GM23338 (cell line): ENCODE measurements at regions not wholly inside any gene's neighbourhood (a gene's known extent, or its start where the extent isn't known, plus 50 kb on each side); places are given as distances from the start of the nearest gene placed in this dataset.

Source experiments
- CTCF ChIP-seq, 2 experiments: fragments of 200-600 bp in 1 of 2; sonication (generic) in 1 of 2; conservative IDR thresholded peaks; 2 replicates each; pipeline versions ENCODE4 v1.5.1 to v1.6.1; 2016 to 2017; ENCODE audit warnings: antibody characterized with exemption in 2 of 2, low read depth in 2 of 2, mild to moderate bottlenecking in 2 of 2, moderate library complexity in 1 of 2
- EZH2 ChIP-seq: fragments of 200-600 bp; sonication (generic); IDR thresholded peaks from one replicate; pipeline ENCODE4 v1.8.0; 2017; ENCODE audit warnings: antibody characterized with exemption, mild to moderate bottlenecking, low read depth; ENCODE audit not compliant: unreplicated experiment
- EZH2phosphoT487 ChIP-seq: fragments of 200-600 bp; sonication (generic); IDR thresholded peaks from one replicate; pipeline ENCODE4 v1.8.1; 2018; ENCODE audit warnings: antibody characterized with exemption; ENCODE audit not compliant: unreplicated experiment
- POLR2AphosphoS5 ChIP-seq: IDR thresholded peaks from 2 replicates; pipeline ENCODE4 v1.6.1; 2016; ENCODE audit warnings: antibody characterized with exemption, low read depth
- REST ChIP-seq: IDR thresholded peaks from one replicate; pipeline ENCODE4 v1.6.1; 2018; ENCODE audit warnings: antibody characterized with exemption; ENCODE audit not compliant: unreplicated experiment
- ZNF331 ChIP-seq: fragments of 250-450 bp; sonication (Bioruptor Pico); IDR thresholded peaks from 2 replicates; pipeline ENCODE4 v1.5.0; 2020; ENCODE audit warnings: low read depth, mild to moderate bottlenecking, moderate library complexity

- TF ChIP-seq CTCF (conservative IDR thresholded peaks at IDR 0.05; ENCODE audit: low read depth in 2 of 2) (no peak), POLR2AphosphoS5 (no peak), REST (no peak), EZH2phosphoT487 (no peak), ZNF331 (CRISPR knock-in tag) (no peak), EZH2 (no peak)
Measured at GRCh38 chr3:166435469-166436057, 598.3 kb upstream of the BCHE start.
